OCI-LY3 (cell line): ENCODE measurements at regions not wholly inside any gene's neighbourhood (a gene's known extent, or its start where the extent isn't known, plus 50 kb on each side); places are given as distances from the start of the nearest gene placed in this dataset.

ENCODE experiments used
- CTCF ChIP-seq: fragments of 200-600, 300-600 bp; sonication (generic); IDR thresholded peaks from 2 replicates; pipeline ENCODE4 v1.5.1; 2014; ENCODE audit warnings: antibody characterized with exemption, low read length, low read depth
- EZH2phosphoT487 ChIP-seq: fragments of 200-600 bp; shearing (Covaris generic); IDR thresholded peaks from 2 replicates; pipeline ENCODE4 v1.6.1; 2018; ENCODE audit warnings: antibody characterized with exemption, mixed run types, low read depth

- TF ChIP-seq EZH2phosphoT487 (no peak), CTCF (no peak)
These were observed 91.5 kb upstream of the SIX3 start for GRCh38 chr2:44850016-44850415.
